ENCODE measurements at regions not wholly inside any gene's neighbourhood (a gene's known extent, or its start where the extent isn't known, plus 50 kb on each side); places are given as distances from the start of the nearest gene placed in this dataset.
A peak's percentile ranks its signal among the peaks of the same experiment; 100 is the strongest.
"Not testable (repeated sequence)": the region's sequence is repeated elsewhere in the genome, so short reads cannot be mapped to it uniquely, and the experiment has no call there.

GRCh38 chr3:3305841-3306240 lies 126.3 kb upstream of the CRBN start:
- DNase-seq (no peak), ATAC-seq (ENCODE audit: poor library complexity) (no peak)
- intact Hi-C loops (cut with DNase I) = no loop called here

GRCh38 chr3:3305084-3305483 lies 125.6 kb upstream of the CRBN start:
- intact Hi-C loops (cut with DNase I) = no loop called here
- no peak for ATAC-seq (ENCODE audit: poor library complexity)
- no peak for DNase-seq

GRCh38 chr3:3303636-3304035 lies 124.1 kb upstream of the CRBN start:
- no peak for DNase-seq
- intact Hi-C loops (cut with DNase I) = no loop called here
- ATAC-seq (ENCODE audit: poor library complexity) = no peak

- peak; percentile 51 for ATAC-seq (ENCODE audit: poor library complexity)
- no peak for DNase-seq
- intact Hi-C loops (cut with DNase I) = no loop called here
Observed at GRCh38 chr3:3302964-3303363, 123.5 kb upstream of the CRBN start.

- ATAC-seq (ENCODE audit: poor library complexity) (no peak), DNase-seq (no peak)
- intact Hi-C loops (cut with DNase I) = no loop called here
Observed at GRCh38 chr3:3301476-3301875, 122.0 kb upstream of the CRBN start.

GRCh38 chr3:3296979-3297381 lies 117.5 kb upstream of the CRBN start:
- no peak for DNase-seq
- ATAC-seq (ENCODE audit: poor library complexity) = no peak
- intact Hi-C loops (cut with DNase I) = no loop called here

GRCh38 chr3:3295586-3295985 lies 116.1 kb upstream of the CRBN start:
- intact Hi-C loops (cut with DNase I) = no loop called here
- no peak for DNase-seq
- no peak for ATAC-seq (ENCODE audit: poor library complexity)

GRCh38 chr3:3291756-3292283 lies 112.3 kb upstream of the CRBN start:
- DNase-seq; ATAC-seq (ENCODE audit: poor library complexity); intact Hi-C loops (cut with DNase I): not testable (repeated sequence)

GRCh38 chr3:3288255-3288654 lies 108.8 kb upstream of the CRBN start:
- DNase-seq (no peak), ATAC-seq (ENCODE audit: poor library complexity) (no peak)
- intact Hi-C loops (cut with DNase I) = no loop called here

- intact Hi-C loops (cut with DNase I) = no loop called here
- ATAC-seq (ENCODE audit: poor library complexity) = no peak
Observed at GRCh38 chr3:3286014-3286413, 106.5 kb upstream of the CRBN start.

GRCh38 chr3:3281024-3281423 lies 101.5 kb upstream of the CRBN start:
- DNase-seq (no peak), ATAC-seq (ENCODE audit: poor library complexity) (no peak)
- intact Hi-C loops (cut with DNase I) = no loop called here

More at GRCh38 chr3:3286014-3286413, 106.5 kb upstream of the CRBN start:
- no peak for DNase-seq

- intact Hi-C loops (cut with DNase I) = no loop called here
- DNase-seq = no peak
- no peak for ATAC-seq (ENCODE audit: poor library complexity)
Observed at GRCh38 chr3:3280396-3280795, 100.9 kb upstream of the CRBN start.

GRCh38 chr3:3278073-3278472 lies 98.6 kb upstream of the CRBN start:
- intact Hi-C loops (cut with DNase I) = no loop called here
- no peak for ATAC-seq (ENCODE audit: poor library complexity)
- DNase-seq = no peak

- intact Hi-C loops (cut with DNase I) = no loop called here
- DNase-seq = no peak
- no peak for ATAC-seq (ENCODE audit: poor library complexity)
Observed at GRCh38 chr3:3276630-3277029, 97.1 kb upstream of the CRBN start.

- ATAC-seq (ENCODE audit: poor library complexity) (no peak), DNase-seq (no peak)
- intact Hi-C loops (cut with DNase I) = no loop called here
Observed at GRCh38 chr3:3264796-3265195, 85.3 kb upstream of the CRBN start.

- no peak for DNase-seq
- no peak for ATAC-seq (ENCODE audit: poor library complexity)
- intact Hi-C loops (cut with DNase I) = no loop called here
Observed at GRCh38 chr3:3260870-3261269, 81.4 kb upstream of the CRBN start.

GRCh38 chr3:3259181-3259580 lies 79.7 kb upstream of the CRBN start:
- no peak for DNase-seq
- intact Hi-C loops (cut with DNase I) = no loop called here
- ATAC-seq (ENCODE audit: poor library complexity) = no peak

GRCh38 chr3:3258281-3258680 lies 78.8 kb upstream of the CRBN start:
- no peak for DNase-seq
- intact Hi-C loops (cut with DNase I) = no loop called here
- ATAC-seq (ENCODE audit: poor library complexity) = no peak

- DNase-seq (no peak), ATAC-seq (ENCODE audit: poor library complexity) (no peak)
- intact Hi-C loops (cut with DNase I) = no loop called here
Observed at GRCh38 chr3:3241596-3241995, 62.1 kb upstream of the CRBN start.

GRCh38 chr3:3240986-3241385 lies 61.5 kb upstream of the CRBN start:
- no peak for ATAC-seq (ENCODE audit: poor library complexity)
- no peak for DNase-seq
- intact Hi-C loops (cut with DNase I) = no loop called here

- intact Hi-C loops (cut with DNase I) = no loop called here
- ATAC-seq (ENCODE audit: poor library complexity) (no peak), DNase-seq (no peak)
Observed at GRCh38 chr3:3237979-3238378, 58.5 kb upstream of the CRBN start.

GRCh38 chr3:3232251-3232650 lies 52.8 kb upstream of the CRBN start:
- no peak for ATAC-seq (ENCODE audit: poor library complexity)
- intact Hi-C loops (cut with DNase I) = no loop called here

More at GRCh38 chr3:3232251-3232650, 52.8 kb upstream of the CRBN start:
- no peak for DNase-seq

All from Right ventricle myocardium superior (tissue), 1 donor.